22Rv1 (cell line): ENCODE measurements at regions not wholly inside any gene's neighbourhood (a gene's known extent, or its start where the extent isn't known, plus 50 kb on each side); places are given as distances from the start of the nearest gene placed in this dataset.

Experiments
- CTCF ChIP-seq: fragments of 450-650 bp; IDR thresholded peaks from 2 replicates; pipeline ENCODE4 v1.5.1; 2017; ENCODE audit warnings: mild to moderate bottlenecking
- ZFX ChIP-seq: fragments of 450-650 bp; IDR thresholded peaks from 2 replicates; pipeline ENCODE4 v1.6.1; 2017; ENCODE audit warnings: antibody characterized with exemption, borderline replicate concordance

- no peak for TF ChIP-seq CTCF
- TF ChIP-seq ZFX, result no peak
Measured at GRCh38 chr15:93543093-93543492, 454.1 kb upstream of the RGMA start.
